AG08395 (cell line): ENCODE measurements at regions not wholly inside any gene's neighbourhood (a gene's known extent, or its start where the extent isn't known, plus 50 kb on each side); places are given as distances from the start of the nearest gene placed in this dataset.
"Not testable (repeated sequence)": the region's sequence is repeated elsewhere in the genome, so short reads cannot be mapped to it uniquely, and the experiment has no call there.

Source experiments
- DNase-seq: peaks from one replicate; pipeline ENCODE4 v3.0.0; 2012; ENCODE audit warnings: mixed read lengths, low spot score

DNA sequence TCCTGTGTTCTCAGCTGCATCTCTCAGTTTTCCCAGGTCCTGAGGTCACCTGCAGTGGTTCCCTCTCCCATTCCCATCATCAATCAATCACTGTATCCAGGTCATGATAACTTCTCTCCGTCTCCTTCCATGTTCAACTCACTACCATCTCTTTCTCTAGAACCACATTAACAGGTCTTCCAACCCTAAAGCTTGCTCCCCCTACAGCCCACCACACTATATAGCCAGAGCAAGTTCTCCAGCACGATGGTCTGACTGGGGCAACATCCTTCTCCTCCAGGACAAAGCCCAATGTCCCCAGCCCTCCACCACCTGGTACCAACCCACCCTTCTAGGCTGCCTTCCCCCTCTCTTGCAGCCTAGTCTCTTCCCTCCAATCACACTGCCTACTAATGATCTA lies 241.6 kb downstream of the CDK5RAP2 start:
- DNase-seq = no peak

DNA sequence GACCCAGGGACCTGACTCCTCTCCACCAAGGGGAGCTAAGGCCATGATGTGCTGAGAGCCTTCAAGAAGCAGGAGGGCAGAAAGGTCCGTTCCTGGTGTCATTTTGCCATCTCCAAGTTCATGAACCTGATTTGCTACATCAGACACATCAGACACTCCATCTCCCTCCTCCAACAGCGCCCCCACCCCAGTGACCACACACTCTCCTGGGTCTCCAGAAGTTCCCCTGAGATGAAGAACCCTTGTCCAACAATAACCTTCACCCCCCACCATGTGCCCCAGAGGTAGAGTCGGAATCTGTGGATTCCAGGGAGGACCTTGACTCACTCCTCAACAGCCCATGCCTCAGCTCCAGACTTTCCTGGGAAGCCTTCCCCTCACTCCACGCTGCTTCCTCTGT lies 242.8 kb downstream of the CDK5RAP2 start:
- no peak for DNase-seq

DNA sequence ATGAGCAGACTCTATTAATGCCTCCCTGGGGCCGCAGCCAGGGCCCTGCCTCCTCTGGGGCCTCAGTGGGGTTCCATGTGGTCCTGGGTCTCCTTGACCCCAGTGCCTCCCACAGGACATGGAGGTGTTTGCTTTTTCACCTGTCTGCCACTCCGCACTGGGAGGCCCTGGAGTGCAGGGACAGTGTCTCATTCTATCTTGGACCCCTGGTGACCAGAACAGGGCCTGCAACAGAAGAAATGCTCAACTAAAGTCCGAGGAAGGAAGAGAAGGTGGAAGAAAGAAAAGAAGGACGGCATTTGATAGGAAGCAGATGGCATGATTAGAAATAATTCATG lies 243.2 kb downstream of the CDK5RAP2 start:
- no peak for DNase-seq

DNA sequence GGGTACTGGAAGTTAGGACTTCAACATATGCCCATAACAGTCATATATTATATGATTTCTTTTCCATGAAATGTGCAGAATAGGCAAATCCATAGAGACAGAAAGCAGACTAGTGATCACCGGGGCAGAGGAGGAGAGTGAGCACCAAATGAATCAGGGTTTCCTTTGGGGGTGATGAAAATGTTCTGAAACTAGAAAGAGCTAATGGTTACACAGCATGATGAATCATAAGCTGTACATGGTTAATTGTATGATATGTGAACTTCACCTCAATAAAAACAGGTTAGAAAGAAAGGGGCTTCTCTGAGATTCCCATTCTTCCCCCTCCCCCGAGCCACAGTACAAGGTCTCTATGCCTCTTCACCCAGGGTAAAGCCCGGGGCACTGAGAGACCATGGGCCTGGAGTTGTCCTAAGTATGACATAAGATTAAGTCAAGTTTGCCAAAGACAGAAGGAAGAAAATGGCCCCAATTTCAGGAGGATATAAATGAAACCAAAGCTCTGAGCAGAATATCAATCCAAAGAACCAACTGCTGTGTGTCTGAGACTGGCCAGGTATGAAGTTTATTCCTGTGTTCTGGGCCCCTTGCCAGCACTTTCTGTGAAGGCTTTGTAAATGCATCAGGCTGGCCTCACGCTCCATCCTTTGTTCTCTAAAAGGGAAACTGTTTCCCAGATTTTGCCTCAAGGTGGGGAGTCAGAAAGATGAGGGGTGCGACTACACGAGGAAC lies 243.8 kb downstream of the CDK5RAP2 start:
- no peak for DNase-seq

DNA sequence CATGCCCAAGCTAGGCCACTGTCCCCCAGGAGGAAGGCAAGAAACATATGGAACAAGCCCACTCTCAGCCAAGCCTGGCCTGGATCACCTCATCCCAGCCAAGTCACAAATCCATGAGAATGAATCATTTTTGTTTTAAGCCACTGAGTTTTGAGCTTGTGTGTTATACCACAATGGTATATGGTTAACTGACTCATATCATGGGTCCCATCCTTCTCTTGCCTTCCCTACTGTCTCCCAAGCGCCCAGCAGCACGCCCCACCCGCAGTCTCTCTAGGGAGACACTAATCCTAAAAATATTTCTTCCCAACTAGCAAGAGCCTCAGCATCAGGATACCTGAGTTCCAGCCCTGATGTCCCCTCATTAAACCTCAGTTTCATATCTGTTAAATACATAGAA lies 248.1 kb downstream of the CDK5RAP2 start:
- no peak for DNase-seq

DNA sequence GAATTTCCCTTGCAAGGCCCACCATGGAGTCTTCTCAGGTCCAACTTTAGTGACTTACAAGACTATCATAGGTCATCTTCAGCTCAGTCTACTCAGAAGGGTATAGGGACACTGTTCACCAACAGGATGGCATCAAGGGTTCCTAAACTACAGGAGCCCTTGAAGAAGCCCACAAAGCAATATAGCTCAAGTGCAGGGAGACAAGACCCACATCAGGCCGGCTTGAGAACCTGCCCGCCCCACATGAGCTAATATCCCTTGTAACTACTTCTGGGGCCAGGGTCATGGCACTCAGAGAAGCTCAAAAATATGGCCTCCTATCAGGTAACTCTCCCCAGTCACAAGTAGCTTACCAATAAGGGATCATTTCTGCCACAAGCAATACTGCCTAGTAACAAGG lies 249.9 kb downstream of the CDK5RAP2 start:
- DNase-seq = no peak

DNA sequence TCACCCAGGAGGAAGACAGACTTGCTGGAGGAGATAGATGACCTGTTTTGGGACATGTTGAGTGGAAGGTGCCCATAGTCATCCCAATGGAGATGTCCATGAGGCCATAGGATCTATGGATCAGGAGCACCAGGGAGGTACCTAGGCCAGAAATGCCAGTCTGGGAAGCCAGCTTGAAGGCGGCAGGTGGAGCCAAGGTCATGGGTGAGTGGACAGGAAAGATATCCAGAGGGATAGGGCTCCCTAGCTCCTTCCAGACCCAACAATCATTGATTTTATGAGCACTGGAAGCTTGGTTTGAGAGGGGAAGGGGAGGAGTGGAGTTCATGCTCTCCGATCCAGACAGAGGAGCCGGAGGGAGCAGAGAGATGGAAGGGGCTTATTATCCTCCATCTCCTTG lies 252.6 kb downstream of the CDK5RAP2 start:
- DNase-seq = no peak

DNA sequence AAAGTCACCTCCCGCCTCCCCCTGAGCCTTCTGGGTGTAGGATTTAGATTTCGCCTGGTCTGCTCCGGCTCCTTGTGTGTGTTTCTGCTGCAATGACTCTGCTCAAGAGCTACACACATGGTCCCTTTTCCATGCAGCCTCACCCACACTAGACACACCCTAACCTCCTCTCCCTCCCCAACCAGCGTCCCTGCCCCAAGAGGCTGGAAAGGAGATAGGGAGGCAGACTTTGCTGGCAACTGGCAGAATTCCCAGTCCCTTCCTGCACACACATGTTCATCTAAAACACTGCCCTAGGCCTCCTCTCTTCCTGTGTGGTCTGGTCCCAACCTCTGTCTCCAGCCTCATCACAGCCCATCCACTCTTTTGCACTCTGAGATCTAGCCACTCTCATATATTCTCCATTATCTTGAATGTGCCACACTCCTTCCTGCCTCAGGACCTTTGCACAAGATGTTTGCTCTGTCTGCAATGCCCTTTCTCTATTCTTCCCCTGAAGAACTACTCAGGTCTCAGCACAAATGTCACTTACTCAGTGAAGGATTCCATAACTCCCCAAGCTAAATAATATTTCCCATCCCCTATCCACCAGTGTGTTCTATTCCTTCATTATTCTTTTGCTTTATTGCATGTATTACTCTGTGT lies 253.8 kb downstream of the CDK5RAP2 start:
- DNase-seq = no peak

DNA sequence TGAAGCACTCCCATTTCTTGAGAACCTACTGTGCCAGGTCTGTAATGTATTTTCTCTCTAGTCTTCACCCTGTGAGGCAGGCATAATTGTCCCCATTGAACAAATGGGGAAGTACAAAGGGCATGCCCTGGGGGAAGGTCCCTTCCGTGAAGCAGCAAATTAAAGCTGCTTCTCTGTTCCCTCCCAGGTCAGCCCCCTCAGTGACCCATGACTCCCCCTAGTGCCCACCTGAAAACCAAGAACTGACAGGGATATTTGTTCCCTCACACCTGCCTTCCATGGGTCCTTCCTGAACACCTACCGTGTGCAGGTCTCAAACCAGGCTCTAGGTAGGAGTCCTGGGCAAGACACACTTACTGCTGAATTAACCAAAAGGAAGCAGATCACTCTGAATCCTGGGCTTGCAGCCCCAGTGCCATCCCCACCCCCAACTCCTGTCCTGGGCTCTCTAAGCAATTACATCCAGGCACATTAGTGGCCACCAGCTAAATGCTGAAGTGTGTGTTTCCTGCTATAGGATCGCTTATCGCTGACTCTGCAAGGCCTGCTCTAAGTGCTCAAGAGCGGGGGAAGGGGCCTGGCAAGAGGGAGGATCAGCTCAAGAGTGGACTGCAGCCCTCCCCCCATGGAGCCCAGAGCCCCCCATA lies 254.8 kb downstream of the CDK5RAP2 start:
- DNase-seq = no peak

DNA sequence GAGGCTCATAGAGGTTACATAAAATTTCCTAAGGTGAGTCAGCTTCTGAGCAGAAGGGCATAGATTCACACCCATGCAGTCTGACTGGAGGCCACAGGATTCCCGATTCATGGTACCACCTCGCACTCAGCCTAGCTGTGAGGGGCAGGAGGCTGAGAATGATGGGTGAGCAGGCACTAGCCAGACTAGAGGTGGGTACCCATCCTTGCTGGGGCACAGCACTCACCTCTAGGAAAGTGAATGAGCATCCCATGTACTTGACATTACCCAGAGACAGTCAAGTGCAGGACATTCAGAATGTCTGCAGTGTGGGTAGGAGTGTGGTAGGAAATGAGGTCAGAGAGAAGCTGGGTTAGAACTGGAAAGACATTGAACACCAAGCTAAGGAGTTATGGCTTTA lies 255.5 kb downstream of the CDK5RAP2 start:
- DNase-seq = no peak

DNA sequence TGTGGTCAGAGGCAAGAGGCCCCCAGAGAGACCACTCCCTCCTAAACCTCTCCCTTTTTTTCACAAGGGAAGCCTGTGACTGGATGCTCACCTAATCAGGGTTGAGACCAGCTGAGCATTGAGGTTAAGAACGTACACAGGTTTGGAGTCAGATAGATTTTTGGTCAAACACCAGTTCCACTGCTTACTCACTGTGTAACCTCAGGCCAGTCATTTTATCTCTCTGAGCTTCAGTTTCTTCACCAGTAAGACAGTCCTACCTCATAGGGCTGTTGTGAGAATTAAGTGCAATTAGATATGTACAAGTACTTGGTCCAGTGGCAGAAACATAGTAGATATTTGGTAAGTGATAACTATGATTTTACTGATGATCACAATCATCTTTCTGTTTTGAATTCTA lies 256.8 kb downstream of the CDK5RAP2 start:
- no peak for DNase-seq

DNA sequence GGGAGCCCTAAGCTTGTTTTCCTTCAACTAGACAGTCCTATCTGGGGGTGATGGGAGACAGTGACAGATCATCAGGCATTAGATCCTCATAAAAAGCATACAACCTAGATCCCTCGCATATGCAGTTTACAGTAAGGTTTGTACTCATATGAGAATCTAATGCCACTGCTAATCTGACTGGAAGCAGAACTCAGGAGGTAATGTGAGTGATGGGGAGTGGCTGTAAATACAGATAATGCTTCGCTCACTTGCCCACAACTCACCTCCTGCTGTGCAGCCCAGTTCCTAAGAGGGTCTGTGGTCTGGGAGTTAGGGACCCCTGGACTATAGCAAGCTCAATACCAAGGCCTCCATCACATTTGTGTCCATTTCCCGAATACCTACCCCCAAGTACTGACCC lies 260.5 kb downstream of the CDK5RAP2 start:
- no peak for DNase-seq

DNA sequence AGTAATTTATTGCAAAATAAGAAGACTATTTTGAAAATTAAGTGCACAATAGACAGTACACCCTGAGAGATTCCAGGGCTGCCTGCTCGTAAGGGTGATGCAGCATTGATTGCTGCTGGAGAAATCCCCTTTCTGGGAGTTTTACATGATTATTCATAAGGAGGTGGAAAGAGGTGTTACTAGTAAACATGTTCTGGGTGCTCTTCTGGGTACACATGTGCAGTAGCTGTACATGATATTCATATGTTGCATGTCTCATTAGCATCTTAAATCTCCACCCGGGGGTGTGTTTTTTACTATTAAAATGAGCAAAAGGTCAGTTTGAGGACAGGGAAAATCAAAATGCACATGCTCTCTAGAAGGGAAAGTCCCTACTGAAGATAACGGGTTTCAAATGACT lies 264.8 kb downstream of the CDK5RAP2 start:
- DNase-seq = no peak

DNA sequence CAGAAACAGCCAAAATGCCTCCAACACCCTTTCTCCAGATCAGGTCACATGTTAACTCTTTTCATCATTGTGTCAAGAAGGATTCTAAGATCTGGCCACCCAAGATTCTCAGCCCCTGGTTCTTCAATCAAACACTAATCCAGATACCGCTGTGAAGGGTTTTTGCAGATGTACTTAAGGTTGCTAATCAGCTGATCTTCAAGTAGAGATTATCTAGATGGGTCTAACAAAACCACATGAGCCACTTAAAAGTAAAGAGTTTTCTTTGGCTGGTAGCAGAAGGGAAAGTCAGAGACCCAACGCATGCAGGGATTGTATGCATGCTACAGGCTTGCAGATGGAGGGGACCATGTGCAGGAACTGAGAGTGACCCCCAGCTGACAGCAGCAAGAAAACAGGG lies 267.9 kb downstream of the CDK5RAP2 start:
- DNase-seq = no peak

DNA sequence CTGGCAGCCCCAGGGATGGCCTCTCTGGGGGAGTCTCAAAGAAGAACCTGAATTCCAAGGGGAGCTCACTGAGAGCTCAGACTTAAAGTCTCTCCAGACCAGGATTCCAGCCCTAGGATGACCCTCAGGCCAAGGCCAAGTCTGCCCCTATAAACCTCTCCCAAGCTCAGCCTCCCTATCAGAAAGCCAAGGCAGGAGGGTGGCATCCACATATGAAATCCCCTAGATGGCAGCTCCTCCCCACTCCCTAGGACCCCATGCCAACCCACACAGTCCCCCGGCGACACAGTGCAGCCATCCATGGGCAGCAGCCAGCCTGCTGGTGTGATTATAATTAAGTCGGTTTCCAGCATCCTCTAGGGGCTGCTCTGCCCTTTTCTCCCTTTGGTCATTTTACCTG lies 269.9 kb downstream of the CDK5RAP2 start:
- no peak for DNase-seq

DNA sequence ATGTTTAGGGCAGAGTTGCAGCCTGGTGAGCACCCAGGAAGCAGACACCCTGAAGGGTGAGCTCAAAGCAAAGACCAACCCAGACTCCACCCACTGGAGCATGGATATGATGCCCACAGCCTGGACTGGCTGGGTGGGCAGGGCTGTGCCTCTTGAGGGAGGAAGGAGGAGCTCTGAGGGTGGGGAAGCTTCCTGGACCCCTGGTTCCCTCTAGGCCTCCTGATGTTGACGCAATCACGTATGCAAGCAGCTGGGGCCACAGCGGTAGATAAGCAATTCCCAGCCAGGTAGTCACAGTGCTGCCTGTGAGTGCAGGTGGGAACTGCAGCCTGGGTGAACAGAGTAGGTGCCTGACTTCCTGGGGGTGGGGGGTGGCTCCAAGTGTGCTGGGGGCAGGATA lies 271.5 kb downstream of the CDK5RAP2 start:
- no peak for DNase-seq

DNA sequence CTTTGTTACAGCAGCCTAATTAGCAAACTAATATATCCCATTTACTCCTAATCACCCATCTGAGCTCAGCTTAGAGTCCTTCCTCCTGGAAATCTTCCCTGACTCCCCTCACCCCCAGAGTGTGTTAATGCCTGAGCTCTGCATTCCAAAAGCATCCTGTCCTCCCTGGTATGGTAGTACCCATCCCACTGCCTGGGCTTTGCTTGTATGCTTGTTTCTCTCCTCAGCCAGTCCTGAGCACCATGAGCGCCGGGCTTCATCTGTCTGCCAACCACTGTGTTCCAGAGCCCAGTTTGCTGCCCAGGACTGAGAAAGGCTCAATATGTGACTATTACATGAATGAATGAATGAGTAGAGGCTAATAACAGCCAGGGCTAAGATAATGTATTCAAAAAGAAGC lies 272.4 kb downstream of the CDK5RAP2 start:
- DNase-seq = no peak

DNA sequence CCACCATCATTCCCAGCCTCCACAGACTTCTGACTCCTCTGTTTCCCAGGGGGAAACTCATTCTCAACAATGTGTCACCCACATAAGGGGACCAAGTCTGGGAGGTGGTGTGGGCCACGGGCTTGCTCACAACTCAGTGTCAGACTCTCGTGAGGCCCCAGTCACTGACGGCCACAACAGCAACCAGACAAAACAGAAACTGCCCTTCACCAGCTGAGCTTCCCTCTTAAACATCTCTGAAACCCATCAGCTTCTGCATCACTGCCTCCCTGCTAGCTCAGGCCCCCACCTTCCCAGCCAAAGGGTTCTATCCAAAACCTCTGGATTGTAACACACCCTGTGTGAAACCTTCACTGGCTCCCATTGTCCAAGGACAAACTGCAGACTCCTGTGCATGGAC lies 273.4 kb downstream of the CDK5RAP2 start:
- DNase-seq = no peak

DNA sequence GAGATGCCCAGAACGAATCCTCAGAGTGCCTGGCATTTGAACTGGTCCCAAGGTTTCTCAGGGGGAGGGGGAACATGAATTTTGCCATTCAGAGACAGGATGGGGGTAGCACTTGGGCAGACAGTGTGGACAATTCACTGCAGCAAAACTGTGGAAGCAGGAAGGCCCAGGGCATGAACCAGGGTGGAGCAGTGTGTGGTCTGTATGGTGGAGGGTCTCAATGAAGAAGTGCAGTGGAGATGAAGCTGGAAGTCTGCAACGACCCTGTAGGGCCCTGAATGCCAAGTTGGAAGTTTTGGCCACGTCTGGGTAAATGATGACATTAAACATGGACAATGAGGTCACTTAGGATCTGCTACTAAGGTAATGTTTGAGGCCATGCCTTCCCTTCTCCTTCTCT lies 273.9 kb downstream of the CDK5RAP2 start:
- DNase-seq = no peak

DNA sequence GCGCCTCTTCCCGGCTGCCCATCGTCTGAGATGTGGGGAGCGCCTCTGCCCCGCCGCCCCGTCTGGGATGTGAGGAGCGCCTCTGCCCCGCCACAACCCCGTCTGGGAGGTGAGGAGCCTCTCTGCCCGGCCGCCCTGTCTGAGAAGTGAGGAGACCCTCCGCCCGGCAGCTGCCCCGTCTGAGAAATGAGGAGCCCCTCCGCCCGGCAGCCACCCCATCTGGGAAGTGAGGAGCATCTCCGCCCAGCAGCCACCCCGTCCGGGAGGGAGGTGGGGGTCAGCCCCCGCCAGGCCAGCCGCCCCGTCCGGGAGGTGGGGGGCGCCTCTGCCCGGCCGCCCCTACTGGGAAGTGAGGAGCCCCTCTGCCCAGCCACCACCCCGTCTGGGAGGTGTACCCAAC lies 275.1 kb downstream of the CDK5RAP2 start:
- not testable (repeated sequence) for DNase-seq

DNA sequence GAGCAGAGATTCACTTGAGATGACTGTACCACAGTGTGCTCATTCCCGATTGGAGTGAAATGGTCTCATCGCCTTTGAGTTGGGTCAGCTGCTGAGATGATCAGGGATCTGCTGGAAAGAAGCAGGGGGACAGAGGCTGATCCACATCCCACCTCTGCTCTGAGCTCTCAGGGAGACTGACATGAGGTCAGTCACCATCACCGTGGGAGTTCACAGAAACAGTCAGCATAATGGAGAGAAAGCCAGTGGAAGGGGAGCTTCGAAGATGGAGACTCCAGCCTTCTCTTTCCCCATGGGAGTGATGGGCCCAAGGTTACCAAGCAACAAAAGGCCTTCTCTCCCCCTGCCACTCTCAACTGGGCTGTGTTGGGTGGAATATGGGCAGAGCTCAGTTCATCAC lies 276.4 kb downstream of the CDK5RAP2 start:
- no peak for DNase-seq

DNA sequence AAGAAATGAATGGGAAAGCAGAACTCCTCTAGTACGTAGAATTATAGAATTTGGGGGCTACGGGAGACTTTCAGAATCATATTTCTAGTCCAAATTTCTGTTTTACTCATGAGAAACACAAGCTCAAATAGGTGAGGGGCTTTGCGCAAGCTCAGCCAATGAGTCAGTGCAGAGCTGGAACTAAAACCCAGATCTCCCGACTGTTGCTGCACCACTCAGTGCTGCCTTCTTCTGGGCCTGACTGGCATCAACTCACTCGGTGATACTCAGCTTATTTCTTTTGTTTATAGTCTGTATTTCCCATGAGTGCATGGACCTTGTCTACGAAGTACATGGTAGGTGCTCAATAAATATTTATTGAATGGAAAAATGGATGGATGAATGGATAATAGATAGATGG lies 280.2 kb downstream of the CDK5RAP2 start:
- DNase-seq = no peak

DNA sequence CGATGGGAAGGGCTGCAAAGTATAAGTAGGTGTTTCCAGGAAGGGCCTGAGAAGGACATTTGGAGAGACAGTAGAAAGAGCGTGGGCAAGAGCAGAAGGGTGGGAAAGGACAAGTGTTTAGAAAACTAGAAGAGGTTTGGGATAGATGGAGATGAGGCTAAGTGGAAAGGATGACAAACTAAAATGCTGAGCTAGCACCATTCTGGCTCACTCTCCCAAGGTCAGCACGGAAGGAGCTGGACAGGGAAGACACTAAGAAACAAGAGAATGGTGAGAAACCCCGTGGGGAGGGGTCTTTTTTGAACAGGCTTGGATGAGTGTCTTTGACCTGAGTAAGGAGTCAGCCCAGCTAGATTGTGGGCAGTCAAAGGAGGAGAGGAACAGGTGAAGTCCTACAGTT lies 286.0 kb downstream of the CDK5RAP2 start:
- no peak for DNase-seq

DNA sequence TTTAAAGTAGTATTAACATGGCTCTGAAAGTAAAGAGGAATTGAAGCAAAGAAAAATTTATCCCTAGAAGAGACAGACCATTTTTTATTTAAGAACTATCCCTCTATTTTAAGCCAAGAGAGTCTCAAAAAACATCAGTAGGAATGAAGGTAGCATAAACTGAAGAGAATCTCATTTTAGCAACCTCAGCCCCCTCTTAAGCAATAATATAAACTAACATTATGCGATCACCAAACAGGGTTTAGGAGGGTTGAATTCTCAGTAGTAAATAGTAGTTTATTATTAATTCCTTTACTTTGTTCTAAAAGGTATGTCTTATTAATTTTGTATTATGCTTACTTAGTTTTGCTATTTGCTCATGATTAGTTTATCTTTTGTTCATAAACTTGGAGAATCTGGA lies 287.4 kb downstream of the CDK5RAP2 start:
- no peak for DNase-seq
